D721Med (cell line): ENCODE measurements at regions not wholly inside any gene's neighbourhood (a gene's known extent, or its start where the extent isn't known, plus 50 kb on each side); places are given as distances from the start of the nearest gene placed in this dataset.

Experiments used
- DNase-seq: peaks from one replicate; pipeline ENCODE4 v3.0.0; 2011; ENCODE audit warnings: low spot score; ENCODE audit not compliant: insufficient read length
- FAIRE-seq: peaks from 2 replicates; lab custom pipeline; 2011; peaks lifted over from hg19 to GRCh38; lab: Jason Lieb, UNC
- TF ChIP-seq, protein P1 (sequence below): IDR thresholded peaks from 2 replicates; pipeline ENCODE4 v1.5.1; 2012; ENCODE audit warnings: mild to moderate bottlenecking, control low read depth; ENCODE audit not compliant: insufficient read depth; ENCODE audit errors: missing control alignments

DNA sequence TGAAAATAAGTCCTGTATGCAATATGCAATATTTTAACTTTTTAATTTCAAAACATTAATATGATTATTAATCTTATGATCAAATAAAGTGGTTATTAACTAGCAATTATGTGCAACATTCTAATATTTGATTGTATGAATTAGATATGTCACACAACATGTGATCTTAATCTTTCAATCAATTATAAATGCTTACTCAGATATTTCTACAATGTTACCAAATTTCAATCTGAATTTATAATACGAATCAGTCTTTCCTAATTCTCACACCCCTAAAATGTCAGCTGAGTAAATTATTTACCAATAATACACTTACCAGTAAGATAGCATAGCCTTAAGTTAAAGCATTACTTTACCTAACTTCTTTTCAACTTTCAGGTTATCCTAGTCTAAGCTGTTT lies 186.3 kb downstream of the CALCRL start:
- TF ChIP-seq, protein P1, sequence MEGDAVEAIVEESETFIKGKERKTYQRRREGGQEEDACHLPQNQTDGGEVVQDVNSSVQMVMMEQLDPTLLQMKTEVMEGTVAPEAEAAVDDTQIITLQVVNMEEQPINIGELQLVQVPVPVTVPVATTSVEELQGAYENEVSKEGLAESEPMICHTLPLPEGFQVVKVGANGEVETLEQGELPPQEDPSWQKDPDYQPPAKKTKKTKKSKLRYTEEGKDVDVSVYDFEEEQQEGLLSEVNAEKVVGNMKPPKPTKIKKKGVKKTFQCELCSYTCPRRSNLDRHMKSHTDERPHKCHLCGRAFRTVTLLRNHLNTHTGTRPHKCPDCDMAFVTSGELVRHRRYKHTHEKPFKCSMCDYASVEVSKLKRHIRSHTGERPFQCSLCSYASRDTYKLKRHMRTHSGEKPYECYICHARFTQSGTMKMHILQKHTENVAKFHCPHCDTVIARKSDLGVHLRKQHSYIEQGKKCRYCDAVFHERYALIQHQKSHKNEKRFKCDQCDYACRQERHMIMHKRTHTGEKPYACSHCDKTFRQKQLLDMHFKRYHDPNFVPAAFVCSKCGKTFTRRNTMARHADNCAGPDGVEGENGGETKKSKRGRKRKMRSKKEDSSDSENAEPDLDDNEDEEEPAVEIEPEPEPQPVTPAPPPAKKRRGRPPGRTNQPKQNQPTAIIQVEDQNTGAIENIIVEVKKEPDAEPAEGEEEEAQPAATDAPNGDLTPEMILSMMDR, result no peak
- DNase-seq (no peak), FAIRE-seq (no peak)

DNA sequence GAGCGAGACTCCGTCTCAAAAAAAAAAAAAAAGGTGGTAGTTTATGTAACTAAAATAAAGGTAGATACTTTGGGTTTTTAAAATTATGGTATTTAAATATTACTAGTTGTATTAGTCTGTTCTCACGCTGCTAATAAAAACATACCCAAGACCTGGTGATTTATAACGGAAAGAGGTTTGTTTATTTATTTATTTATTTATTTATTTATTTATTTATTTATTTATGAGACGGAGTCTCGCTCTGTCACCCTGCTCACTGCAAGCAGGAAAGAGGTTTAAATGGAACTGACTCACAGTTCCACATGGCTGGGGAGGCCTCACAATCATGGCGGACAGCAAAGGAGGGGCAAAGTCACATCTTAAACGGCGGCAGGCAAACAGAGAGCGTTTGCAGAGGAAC lies 196.0 kb downstream of the CALCRL start:
- DNase-seq (no peak), FAIRE-seq (no peak)
- TF ChIP-seq, protein P1, result no peak

DNA sequence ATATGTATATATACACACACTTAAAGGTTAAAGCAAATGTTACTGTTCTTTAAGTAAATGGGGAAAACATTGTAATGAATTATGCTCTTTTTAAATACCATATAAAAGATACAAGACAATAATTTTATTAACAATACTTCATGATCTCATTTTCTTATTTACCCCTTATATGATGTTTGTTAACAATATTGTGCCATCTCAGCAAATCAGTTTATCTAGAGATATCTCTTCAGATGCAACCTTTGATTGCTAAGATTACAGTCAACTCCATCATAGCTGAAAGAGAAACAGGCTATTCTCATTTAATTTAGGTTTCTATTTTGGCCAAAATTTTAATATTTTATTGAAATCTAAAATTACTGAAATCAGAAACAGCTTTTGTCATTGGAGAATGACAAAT lies 197.9 kb downstream of the CALCRL start:
- DNase-seq (no peak), FAIRE-seq (no peak)
- TF ChIP-seq, protein P1, result no peak

DNA sequence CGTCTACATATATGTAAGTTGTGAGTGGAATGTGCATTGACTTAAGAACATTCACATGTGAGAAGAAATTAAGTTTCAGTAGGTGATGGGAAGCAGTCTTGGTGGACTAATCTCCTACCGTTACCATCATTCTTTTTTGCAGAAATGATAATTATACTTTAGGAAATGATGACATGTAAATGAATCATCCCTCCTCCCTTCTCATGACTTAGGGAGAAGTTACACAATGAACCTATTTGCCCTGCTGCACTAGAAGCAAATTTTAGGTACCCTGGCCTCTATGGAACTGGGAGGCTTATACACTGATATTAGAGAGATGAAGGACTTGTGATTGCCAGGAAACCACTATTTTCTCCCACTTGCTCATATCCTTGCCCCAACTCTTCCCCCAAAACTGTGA lies 214.2 kb downstream of the CALCRL start:
- TF ChIP-seq, protein P1, result no peak
- FAIRE-seq (no peak), DNase-seq (no peak)

DNA sequence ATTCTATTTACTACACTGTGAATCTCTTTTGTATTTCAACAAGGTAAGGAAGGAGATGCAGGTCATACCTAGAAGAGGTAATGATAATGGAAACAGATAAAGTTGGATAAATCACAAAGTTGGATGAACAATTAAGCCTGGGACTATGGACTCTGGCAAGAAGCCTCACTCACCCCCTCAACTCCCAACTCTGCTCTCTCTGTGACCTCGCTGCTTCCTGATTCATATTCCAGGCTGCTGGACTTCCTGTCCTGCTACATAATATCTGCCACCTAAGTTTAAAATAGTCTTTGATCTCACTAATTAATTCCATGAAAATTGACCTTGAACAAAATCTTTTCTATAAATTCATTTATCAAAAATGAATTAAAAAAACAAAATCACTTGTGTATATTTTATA lies 215.3 kb downstream of the CALCRL start:
- no peak for FAIRE-seq
- TF ChIP-seq, protein P1, result no peak
- DNase-seq, result no peak

DNA sequence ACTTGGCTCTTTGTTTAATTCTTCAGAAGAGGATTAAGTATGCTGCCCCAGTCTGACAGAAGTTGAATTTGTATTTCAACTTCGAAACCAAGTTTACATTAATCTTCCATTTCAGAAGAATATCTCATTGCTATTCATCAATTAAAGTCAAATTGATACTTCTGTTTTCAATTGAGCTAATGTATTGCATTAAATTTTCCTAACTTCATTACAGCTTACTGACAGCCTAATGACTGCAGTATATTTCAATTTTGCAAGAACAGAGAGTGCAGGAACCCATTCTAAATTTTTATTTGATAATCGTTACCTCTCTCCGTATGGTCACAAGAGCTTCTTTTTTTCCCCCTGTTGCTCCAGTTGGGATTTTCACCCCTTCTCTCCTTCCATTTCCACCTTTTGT lies 218.0 kb downstream of the CALCRL start:
- no peak for FAIRE-seq

DNA sequence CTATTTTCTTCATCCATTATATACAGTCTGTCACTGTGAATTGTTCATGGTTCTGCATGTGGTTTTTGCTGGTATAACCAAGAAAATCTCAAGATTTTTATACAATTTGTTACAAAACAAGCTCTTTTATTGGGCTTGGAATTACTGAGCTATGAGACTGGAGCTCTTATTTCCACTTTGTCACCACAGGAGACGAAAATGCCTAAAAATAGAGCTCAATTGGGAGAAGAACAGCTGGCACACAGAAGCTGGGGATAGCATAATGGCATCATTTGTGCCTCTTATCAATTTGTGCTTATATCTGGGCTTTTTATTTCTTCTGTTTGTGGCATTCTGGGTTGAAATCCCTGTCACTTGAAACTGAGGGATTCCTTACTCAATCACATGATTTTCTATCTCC lies 219.1 kb downstream of the CALCRL start:
- DNase-seq (no peak), FAIRE-seq (no peak)
- TF ChIP-seq, protein P1, result no peak

More for the DNA sequence above, 218.0 kb downstream of the CALCRL start:
- TF ChIP-seq, protein P1, result no peak
- no peak for DNase-seq
